ENCODE measurements at regions not wholly inside any gene's neighbourhood (a gene's known extent, or its start where the extent isn't known, plus 50 kb on each side); places are given as distances from the start of the nearest gene placed in this dataset.

DNA sequence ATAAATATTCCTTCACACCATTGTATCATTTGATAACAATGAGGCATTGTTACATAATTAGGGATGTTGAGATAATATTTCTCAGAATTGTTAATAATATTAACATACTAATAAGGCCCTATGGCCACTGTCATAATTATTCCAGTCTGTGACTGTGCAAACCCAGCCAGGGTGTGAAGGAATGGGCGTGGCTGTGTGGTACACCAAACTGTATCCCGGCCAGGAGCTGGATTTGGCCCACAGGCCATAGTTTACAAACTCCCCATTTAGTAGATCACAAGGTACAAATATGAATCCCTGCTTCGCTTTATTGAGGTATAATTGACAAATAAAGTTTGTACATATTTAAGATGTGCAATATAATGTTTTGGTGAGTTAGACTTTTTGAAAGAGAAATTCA is 894.7 kb downstream of the C6orf118 start:
- DNase-seq = no peak
- Mint-ChIP-seq H3K27me3 (ENCODE audit: low read depth) (no peaks in the 10 kb centered on the region), H3K4me3 (no peak overlapping the region), H3K36me3 (ENCODE audit: insufficient read depth in 1 of 3, low read depth in 3 of 3) (no peaks in the 10 kb centered on the region), H3K9me3 (no peaks in the 10 kb centered on the region), H3K4me1 (peaks cover 9 to 11% of the 10 kb centered on the region in 2 experiments), H3K27ac (no peak overlapping the region)
- H3K27ac ChIP-seq (ENCODE audit: insufficient read length, low read depth, low read length) = no peak overlapping the region
- no peak overlapping the region for H2BK12ac ChIP-seq (ENCODE audit: insufficient read length, low read depth, low read length)
- H2BK15ac ChIP-seq (ENCODE audit: low read depth, low read length) = no peak overlapping the region
- no peak overlapping the region for H3K4me2 ChIP-seq (ENCODE audit: insufficient read depth, insufficient read length, low read length)
- H4K91ac ChIP-seq (ENCODE audit: insufficient read length, low read depth, low read length) = no peak overlapping the region
- no peak overlapping the region for H3K23ac ChIP-seq (ENCODE audit: insufficient read length, low read depth, low read length)
- no peak overlapping the region for H3K56ac ChIP-seq (ENCODE audit: insufficient read length, low read depth, low read length)
- H3K27me3 ChIP-seq (ENCODE audit: insufficient read depth, low read length) = no peaks in the 10 kb centered on the region
- no peak overlapping the region for H2AK5ac ChIP-seq (ENCODE audit: insufficient read length, low read length)
- no peaks in the 10 kb centered on the region for H3K79me1 ChIP-seq (ENCODE audit: insufficient read depth, low read depth, low read length, poor library complexity, severe bottlenecking)
- no peak overlapping the region for H4K8ac ChIP-seq (replicated peaks; ENCODE audit: insufficient read length, low read depth, low read length)
- no peak overlapping the region for H3K4ac ChIP-seq (ENCODE audit: low read depth, low read length)
- no peaks in the 10 kb centered on the region for H3K9me3 ChIP-seq (ENCODE audit: control insufficient read depth, low read depth, low read length)
- H3K23me2 ChIP-seq (ENCODE audit: insufficient read length, low read depth, low read length, poor library complexity, severe bottlenecking) = no peaks in the 10 kb centered on the region
- H4K5ac ChIP-seq (ENCODE audit: insufficient read length, low read depth, low read length) = no peak overlapping the region
- WGBS (ENCODE audit: extremely low coverage, insufficient read length, low lambda C conversion rate) = no CpG with 5 or more reads among the region's 3 CpGs
- no peak overlapping the region for H3K14ac ChIP-seq (ENCODE audit: insufficient read depth, low read length)
- H2BK5ac ChIP-seq (ENCODE audit: insufficient read length, low read length) = no peak overlapping the region
- no peaks in the 10 kb centered on the region for H4K20me1 ChIP-seq (ENCODE audit: control insufficient read depth, insufficient read depth, insufficient read length)
- no peak overlapping the region for H2AFZ ChIP-seq (ENCODE audit: low read length)
- H3K79me2 ChIP-seq (ENCODE audit: insufficient read depth, low read length) = no peaks in the 10 kb centered on the region
- TF ChIP-seq, protein P1, sequence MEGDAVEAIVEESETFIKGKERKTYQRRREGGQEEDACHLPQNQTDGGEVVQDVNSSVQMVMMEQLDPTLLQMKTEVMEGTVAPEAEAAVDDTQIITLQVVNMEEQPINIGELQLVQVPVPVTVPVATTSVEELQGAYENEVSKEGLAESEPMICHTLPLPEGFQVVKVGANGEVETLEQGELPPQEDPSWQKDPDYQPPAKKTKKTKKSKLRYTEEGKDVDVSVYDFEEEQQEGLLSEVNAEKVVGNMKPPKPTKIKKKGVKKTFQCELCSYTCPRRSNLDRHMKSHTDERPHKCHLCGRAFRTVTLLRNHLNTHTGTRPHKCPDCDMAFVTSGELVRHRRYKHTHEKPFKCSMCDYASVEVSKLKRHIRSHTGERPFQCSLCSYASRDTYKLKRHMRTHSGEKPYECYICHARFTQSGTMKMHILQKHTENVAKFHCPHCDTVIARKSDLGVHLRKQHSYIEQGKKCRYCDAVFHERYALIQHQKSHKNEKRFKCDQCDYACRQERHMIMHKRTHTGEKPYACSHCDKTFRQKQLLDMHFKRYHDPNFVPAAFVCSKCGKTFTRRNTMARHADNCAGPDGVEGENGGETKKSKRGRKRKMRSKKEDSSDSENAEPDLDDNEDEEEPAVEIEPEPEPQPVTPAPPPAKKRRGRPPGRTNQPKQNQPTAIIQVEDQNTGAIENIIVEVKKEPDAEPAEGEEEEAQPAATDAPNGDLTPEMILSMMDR (conservative IDR thresholded peaks at IDR 0.05) = no peak
- no peak overlapping the region for H3K9ac ChIP-seq (ENCODE audit: extremely low read depth, insufficient read length, low read length)
- H3K18ac ChIP-seq (ENCODE audit: insufficient read length, low read depth, low read length) = no peak overlapping the region
- H3K4me1 ChIP-seq (ENCODE audit: insufficient read depth, low read length) = no peaks in the 10 kb centered on the region; the same call in 1 of the 2 replicates
- H2BK120ac ChIP-seq (ENCODE audit: low read depth, low read length, poor library complexity, severe bottlenecking) = no peak overlapping the region
- no peak overlapping the region for H2BK20ac ChIP-seq (ENCODE audit: low read depth, low read length, poor library complexity, severe bottlenecking)
- no peak overlapping the region for H3T11ph ChIP-seq (ENCODE audit: low read length)

All from H9 (cell line).